A549 (cell line): ENCODE measurements at regions not wholly inside any gene's neighbourhood (a gene's known extent, or its start where the extent isn't known, plus 50 kb on each side); places are given as distances from the start of the nearest gene placed in this dataset.

ENCODE experiments used
- ATAC-seq, 2 experiments: fragments of 200-7000 bp in 1 of 2; fragments of >200 bp in 1 of 2; cut with Nextera tagmentation in 1 of 2; cut with Tn5 transposase in 1 of 2; 3 replicates each; pipeline versions ENCODE4 v1.8.0 to v1.9.1; 2018 to 2020; ENCODE audit warnings: mild to moderate bottlenecking in 1 of 2, moderate library complexity in 1 of 2
- CTCF ChIA-PET: fragments of 300-600 bp; sonication (Branson Sonifier 250); formaldehyde crosslinking; extraction: SDS; loops from one replicate; lab custom pipeline; 2021; ENCODE audit warnings: antibody characterized with exemption, inconsistent platforms; lab: Yijun Ruan, JAX
- POLR2A ChIA-PET: fragments of 350-600 bp; formaldehyde crosslinking; extraction: SDS; loops from one replicate; lab custom pipeline; 2021; ENCODE audit warnings: antibody characterized with exemption, inconsistent platforms; lab: Yijun Ruan, JAX
- DNase-seq, 2 experiments: peaks; one replicate each; pipeline versions ENCODE4 v3.0.0 to v3.0.0-alpha.2; 2011 to 2016; ENCODE audit warnings: low read depth in 1 of 2, low spot score in 1 of 2
- FAIRE-seq: peaks from 2 replicates; lab custom pipeline; 2011; peaks lifted over from hg19 to GRCh38; lab: Jason Lieb, UNC
- H3K27ac ChIP-seq, 2 experiments: fragments of >200 bp; sonication (Bioruptor Twin); formaldehyde crosslinking; 3 replicates each; pipeline ENCODE4 v1.5.1; 2016 to 2017
- H3K4me1 ChIP-seq: fragments of >200 bp; sonication (Bioruptor Twin); formaldehyde crosslinking; 3 replicates; pipeline ENCODE4 v1.6.1; 2016
- H3K4me2 ChIP-seq: fragments of >200 bp; sonication (Bioruptor Twin); formaldehyde crosslinking; 3 replicates; pipeline ENCODE4 v1.6.1; 2016
- H3K4me3 ChIP-seq: fragments of >200 bp; sonication (Bioruptor Twin); formaldehyde crosslinking; 3 replicates; pipeline ENCODE4 v1.5.1; 2016
- H3K9me3 ChIP-seq: fragments of >200 bp; sonication (Bioruptor Twin); formaldehyde crosslinking; 3 replicates; pipeline ENCODE4 v1.6.1; 2016
- CBX2 ChIP-seq: fragments of 200-600 bp; sonication (generic); IDR thresholded peaks from 2 replicates; pipeline ENCODE4 v1.6.1; 2016; ENCODE audit warnings: low read depth, mild to moderate bottlenecking, borderline replicate concordance
- CBX8 ChIP-seq: fragments of 200-600 bp; sonication (generic); IDR thresholded peaks from 2 replicates; pipeline ENCODE4 v1.6.1; 2016
- EHF ChIP-seq: fragments of 250-450 bp; sonication (Bioruptor Pico); IDR thresholded peaks from 2 replicates; pipeline ENCODE4 v1.5.0; 2020; ENCODE audit warnings: mild to moderate bottlenecking
- EP300 ChIP-seq, 2 experiments: fragments of >200 bp; sonication (Bioruptor Twin); formaldehyde crosslinking; IDR thresholded peaks; 2 replicates in 1 of 2; 3 replicates in 1 of 2; pipeline ENCODE4 v1.6.1; 2016 to 2017
- FOSL2 ChIP-seq, 2 experiments: fragments of 450-650 bp in 1 of 2; fragments of >200 bp in 1 of 2; sonication (Bioruptor Twin) in 1 of 2; formaldehyde crosslinking; IDR thresholded peaks; 2 replicates each; pipeline versions ENCODE4 v1.5.0 to v1.6.1; 2016 to 2020; ENCODE audit warnings: mild to moderate bottlenecking in 1 of 2, moderate library complexity in 1 of 2
- HOXB13 ChIP-seq: fragments of 250-450 bp; sonication (Bioruptor Pico); IDR thresholded peaks from 2 replicates; pipeline ENCODE4 v1.5.0; 2020; ENCODE audit warnings: low read depth, mild to moderate bottlenecking, moderate library complexity
- JUNB ChIP-seq: fragments of >200 bp; sonication (Bioruptor Twin); formaldehyde crosslinking; IDR thresholded peaks from 2 replicates; pipeline ENCODE4 v1.6.1; 2016
- MAFK ChIP-seq: fragments of 450-650 bp; IDR thresholded peaks from 2 replicates; pipeline ENCODE4 v1.6.1; 2014; ENCODE audit not compliant: partially characterized antibody
- NPAS2 ChIP-seq: fragments of 250-450 bp; sonication (Bioruptor Pico); IDR thresholded peaks from 2 replicates; pipeline ENCODE4 v1.8.0; 2022; ENCODE audit warnings: mild to moderate bottlenecking, moderate library complexity, borderline replicate concordance
- RAD21 ChIP-seq, 2 experiments: fragments of >200 bp in 1 of 2; sonication (Bioruptor Twin) in 1 of 2; formaldehyde crosslinking in 1 of 2; IDR thresholded peaks in 1 of 2; conservative IDR thresholded peaks in 1 of 2; 2 replicates in 1 of 2; 3 replicates in 1 of 2; pipeline ENCODE4 v1.6.1; 2012 to 2018; ENCODE audit warnings: inconsistent platforms in 1 of 2
- RCOR1 ChIP-seq: fragments of 150-350 bp; IDR thresholded peaks from 2 replicates; pipeline ENCODE4 v1.6.1; 2014; ENCODE audit warnings: antibody characterized with exemption, low read length, low read depth
- ZC3H11A ChIP-seq: fragments of 450-650 bp; IDR thresholded peaks from 2 replicates; pipeline ENCODE4 v1.6.1; 2014; ENCODE audit warnings: antibody characterized with exemption, mild to moderate bottlenecking
- ZFP36 ChIP-seq: fragments of 450-650 bp; IDR thresholded peaks from 2 replicates; pipeline ENCODE4 v1.6.1; 2014; ENCODE audit warnings: borderline replicate concordance; ENCODE audit not compliant: partially characterized antibody
- ZNF302 ChIP-seq: fragments of 250-450 bp; sonication (Bioruptor Pico); IDR thresholded peaks from 2 replicates; pipeline ENCODE4 v1.9.0; 2021; ENCODE audit warnings: inconsistent platforms, mild to moderate bottlenecking, moderate library complexity
- WGBS: methylation state at CpG from one replicate; pipeline ENCODE4 v1.1.6; 2017; ENCODE audit errors: missing lambda C conversion rate; 5-methylcytosine and 5-hydroxymethylcytosine counted together
- TF ChIP-seq, protein P1 (sequence below): fragments of 150-350 bp; IDR thresholded peaks from 2 replicates; pipeline ENCODE4 v1.6.1; 2014; ENCODE audit warnings: low read depth, mild to moderate bottlenecking, low read length
- TF ChIP-seq, protein P2 (sequence below): fragments of 200-600 bp; sonication (generic); IDR thresholded peaks from 2 replicates; pipeline ENCODE4 v1.6.1; 2016; ENCODE audit warnings: antibody characterized with exemption, mild to moderate bottlenecking, moderate library complexity
- TF ChIP-seq, protein P3 (sequence below): IDR thresholded peaks from 2 replicates; pipeline ENCODE4 v1.6.1; 2012

DNA sequence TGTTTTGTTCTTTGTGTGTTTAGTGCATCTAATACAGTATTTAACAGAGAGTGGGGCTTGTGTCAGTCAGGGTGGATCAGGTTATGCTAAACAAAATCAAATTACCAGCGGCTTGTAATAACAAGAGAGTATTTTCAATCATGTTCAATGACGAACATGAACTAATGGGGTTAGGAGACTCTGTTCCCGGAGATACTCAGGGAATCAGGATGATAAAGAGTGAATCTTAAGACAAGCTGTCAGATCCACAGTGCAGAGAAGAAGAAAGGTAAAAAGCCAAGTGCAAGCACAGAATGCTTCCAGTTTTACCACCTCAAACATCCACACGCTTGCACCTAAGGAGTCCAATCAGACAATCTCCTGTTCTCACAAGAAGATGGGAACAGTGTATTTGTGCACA is 1331.5 kb upstream of the TMEM132C start:
- DNase-seq: no peak
- Histone ChIP-seq H3K9me3 (no peaks in the 10 kb centered on the region), H3K4me3 (no peak overlapping the region), H3K4me1 (peaks cover 6% of the 10 kb centered on the region; the same call in 1 of the 3 replicates), H3K4me2 (no peak overlapping the region), H3K27ac (no peak overlapping the region)
- no peak for FAIRE-seq
- no peak for ATAC-seq
- no peak for TF ChIP-seq ZNF302
- no peak for TF ChIP-seq MAFK
- no peak for TF ChIP-seq CBX8
- TF ChIP-seq ZC3H11A: no peak
- ChIA-PET POLR2A (no interaction called here), CTCF (no interaction called here)
- WGBS: 62% methylated on average over 4 of the region's 4 CpGs

DNA sequence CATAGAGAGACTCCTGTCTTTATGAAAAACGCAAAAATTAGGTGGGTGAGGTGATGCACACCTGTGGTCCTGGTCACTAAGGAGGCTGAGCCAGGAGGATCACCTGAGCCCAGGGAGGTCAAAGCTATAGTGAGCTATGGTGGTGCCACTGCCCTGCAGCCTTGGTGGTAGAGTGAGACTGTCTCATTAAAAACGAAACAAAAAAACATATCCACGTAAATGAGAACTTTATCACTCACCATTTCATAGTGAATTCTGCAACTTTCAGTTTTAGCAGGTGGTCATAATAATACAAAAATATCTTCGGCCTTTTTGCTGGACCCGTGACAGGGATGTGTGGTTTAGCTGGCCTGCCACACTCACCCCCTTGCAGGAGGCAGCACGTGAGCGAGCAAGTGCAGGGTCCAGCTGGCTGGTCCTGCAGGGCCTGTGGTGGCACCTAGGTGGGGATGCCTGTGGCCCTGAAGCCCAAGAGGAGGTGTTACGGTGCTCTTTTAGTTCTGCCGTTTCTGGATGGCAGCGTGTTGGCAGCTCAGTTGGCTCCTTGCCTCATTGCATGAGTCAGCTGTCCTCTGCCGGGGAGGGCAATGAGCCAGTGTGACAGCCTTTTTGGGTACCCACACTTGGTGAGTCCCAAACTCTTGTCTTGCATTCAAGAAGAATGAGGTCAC is 1330.7 kb upstream of the TMEM132C start:
- Histone ChIP-seq H3K4me2 (peak overlapping the region; percentile 54), H3K4me1 (peaks cover 6% of the 10 kb centered on the region; the same call in 1 of the 3 replicates), H3K27ac (peak overlapping the region in 1 of 2 experiments; percentile 43; a peak in 2 of 6 replicates), H3K9me3 (no peaks in the 10 kb centered on the region), H3K4me3 (no peak overlapping the region)
- 30% methylated on average over 11 of the region's 11 CpGs for WGBS
- peak; percentile 33 to 39; a peak in 2 of 6 replicates for ATAC-seq
- DNase-seq: peak in 1 of 2 experiments; percentile 39
- CTCF ChIA-PET: no interaction called here
- TF ChIP-seq ZNF302 (no peak), MAFK (peak; percentile 12), EHF (CRISPR knock-in tag) (no peak), EP300 (IDR thresholded peaks at IDR 0.05) (no peak), NPAS2 (CRISPR knock-in tag) (no peak)
- TF ChIP-seq, protein P1, sequence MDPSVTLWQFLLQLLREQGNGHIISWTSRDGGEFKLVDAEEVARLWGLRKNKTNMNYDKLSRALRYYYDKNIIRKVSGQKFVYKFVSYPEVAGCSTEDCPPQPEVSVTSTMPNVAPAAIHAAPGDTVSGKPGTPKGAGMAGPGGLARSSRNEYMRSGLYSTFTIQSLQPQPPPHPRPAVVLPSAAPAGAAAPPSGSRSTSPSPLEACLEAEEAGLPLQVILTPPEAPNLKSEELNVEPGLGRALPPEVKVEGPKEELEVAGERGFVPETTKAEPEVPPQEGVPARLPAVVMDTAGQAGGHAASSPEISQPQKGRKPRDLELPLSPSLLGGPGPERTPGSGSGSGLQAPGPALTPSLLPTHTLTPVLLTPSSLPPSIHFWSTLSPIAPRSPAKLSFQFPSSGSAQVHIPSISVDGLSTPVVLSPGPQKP: no peak
- TF ChIP-seq, protein P2, sequence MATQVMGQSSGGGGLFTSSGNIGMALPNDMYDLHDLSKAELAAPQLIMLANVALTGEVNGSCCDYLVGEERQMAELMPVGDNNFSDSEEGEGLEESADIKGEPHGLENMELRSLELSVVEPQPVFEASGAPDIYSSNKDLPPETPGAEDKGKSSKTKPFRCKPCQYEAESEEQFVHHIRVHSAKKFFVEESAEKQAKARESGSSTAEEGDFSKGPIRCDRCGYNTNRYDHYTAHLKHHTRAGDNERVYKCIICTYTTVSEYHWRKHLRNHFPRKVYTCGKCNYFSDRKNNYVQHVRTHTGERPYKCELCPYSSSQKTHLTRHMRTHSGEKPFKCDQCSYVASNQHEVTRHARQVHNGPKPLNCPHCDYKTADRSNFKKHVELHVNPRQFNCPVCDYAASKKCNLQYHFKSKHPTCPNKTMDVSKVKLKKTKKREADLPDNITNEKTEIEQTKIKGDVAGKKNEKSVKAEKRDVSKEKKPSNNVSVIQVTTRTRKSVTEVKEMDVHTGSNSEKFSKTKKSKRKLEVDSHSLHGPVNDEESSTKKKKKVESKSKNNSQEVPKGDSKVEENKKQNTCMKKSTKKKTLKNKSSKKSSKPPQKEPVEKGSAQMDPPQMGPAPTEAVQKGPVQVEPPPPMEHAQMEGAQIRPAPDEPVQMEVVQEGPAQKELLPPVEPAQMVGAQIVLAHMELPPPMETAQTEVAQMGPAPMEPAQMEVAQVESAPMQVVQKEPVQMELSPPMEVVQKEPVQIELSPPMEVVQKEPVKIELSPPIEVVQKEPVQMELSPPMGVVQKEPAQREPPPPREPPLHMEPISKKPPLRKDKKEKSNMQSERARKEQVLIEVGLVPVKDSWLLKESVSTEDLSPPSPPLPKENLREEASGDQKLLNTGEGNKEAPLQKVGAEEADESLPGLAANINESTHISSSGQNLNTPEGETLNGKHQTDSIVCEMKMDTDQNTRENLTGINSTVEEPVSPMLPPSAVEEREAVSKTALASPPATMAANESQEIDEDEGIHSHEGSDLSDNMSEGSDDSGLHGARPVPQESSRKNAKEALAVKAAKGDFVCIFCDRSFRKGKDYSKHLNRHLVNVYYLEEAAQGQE: no peak
- FAIRE-seq: no peak
- POLR2A ChIA-PET: no interaction called here

DNA sequence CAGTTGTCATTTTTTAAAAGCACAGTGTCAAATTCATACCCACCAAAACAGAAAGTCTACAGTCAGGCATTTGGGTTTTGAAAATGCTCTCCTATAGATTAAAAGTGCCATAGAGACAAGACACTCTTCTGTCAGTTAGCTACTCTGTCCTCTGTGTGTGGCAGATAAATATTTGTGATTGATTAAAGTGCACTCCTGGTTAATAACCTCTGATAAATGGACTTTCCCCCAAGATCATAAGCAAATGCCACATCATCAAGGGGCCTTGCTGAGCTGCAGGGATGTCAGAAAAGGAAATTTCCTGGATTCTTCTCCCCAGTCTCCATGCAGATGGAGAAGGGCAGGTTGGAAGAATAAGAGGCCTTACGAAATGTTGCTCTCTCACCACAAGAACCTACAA is 1329.5 kb upstream of the TMEM132C start:
- Histone ChIP-seq H3K27ac (no peak overlapping the region), H3K4me2 (no peak overlapping the region), H3K4me1 (peaks cover 6% of the 10 kb centered on the region; the same call in 1 of the 3 replicates), H3K9me3 (no peaks in the 10 kb centered on the region), H3K4me3 (no peak overlapping the region)
- FAIRE-seq (no peak), DNase-seq (no peak), ATAC-seq (no peak)
- CTCF ChIA-PET: no interaction called here
- WGBS: 63% methylated on average over 1 of the region's 1 CpG
- TF ChIP-seq ZFP36 (no peak), HOXB13 (CRISPR knock-in tag) (no peak), FOSL2 (IDR thresholded peaks at IDR 0.05) (no peak), FOSL2 (CRISPR knock-in tag; IDR thresholded peaks at IDR 0.05) (no peak), RCOR1 (no peak), JUNB (no peak), RAD21 (conservative IDR thresholded peaks at IDR 0.05 in 1 of 2, IDR thresholded peaks at IDR 0.05 in 1 of 2) (no peak), CBX2 (no peak)
- TF ChIP-seq, protein P3, sequence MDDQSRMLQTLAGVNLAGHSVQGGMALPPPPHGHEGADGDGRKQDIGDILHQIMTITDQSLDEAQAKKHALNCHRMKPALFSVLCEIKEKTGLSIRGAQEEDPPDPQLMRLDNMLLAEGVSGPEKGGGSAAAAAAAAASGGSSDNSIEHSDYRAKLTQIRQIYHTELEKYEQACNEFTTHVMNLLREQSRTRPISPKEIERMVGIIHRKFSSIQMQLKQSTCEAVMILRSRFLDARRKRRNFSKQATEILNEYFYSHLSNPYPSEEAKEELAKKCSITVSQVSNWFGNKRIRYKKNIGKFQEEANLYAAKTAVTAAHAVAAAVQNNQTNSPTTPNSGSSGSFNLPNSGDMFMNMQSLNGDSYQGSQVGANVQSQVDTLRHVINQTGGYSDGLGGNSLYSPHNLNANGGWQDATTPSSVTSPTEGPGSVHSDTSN: no peak
- POLR2A ChIA-PET: no interaction called here
